ENCODE measurements at regions not wholly inside any gene's neighbourhood (a gene's known extent, or its start where the extent isn't known, plus 50 kb on each side); places are given as distances from the start of the nearest gene placed in this dataset.

DNA sequence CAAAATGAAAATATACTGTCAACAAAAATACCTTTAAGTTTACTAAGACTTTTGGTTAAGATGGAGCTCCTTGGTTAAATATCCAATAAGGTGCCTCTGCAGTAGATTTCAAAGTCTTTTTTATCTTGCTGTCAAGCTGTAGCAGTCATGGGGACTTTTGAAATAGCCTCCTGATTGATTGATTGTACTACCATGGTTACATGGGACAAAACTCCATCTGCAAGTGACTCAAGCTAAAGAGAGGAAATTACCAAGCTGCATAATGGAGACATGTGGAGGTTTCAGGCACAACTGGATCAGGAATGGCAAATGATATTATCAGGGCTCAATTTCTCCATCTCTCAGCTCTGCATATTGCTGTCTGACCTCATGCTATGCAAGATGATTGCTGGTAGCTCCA is 73.4 kb upstream of the ST8SIA3 start:
- in situ Hi-C loops (cut with MboI) = no loop called here
- POLR2A ChIA-PET = no interaction called here
- FAIRE-seq = no peak

DNA sequence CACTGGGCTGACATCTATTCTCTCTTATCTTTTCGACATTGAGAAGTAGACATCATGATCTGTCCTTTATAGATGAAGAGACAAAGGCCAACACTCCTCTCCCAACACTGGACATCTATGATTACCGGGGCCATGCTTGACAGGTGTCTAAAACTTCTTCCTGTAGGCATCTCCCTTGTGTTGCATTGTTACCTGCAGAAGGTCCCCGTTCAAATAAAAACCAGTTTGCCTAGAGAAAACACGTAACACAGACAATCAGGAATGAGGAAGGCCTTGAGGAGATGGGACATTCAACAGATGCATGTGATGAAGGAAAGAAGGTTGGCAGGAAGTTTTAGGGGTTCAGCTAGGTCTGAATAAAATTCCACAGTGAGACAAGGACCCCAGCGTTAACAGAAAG is 70.8 kb upstream of the ST8SIA3 start:
- in situ Hi-C loops (cut with MboI) (no loop called here), intact Hi-C loops (cut with micrococcal nuclease) (no loop called here)
- Histone ChIP-seq H3K79me2 (ENCODE audit: control insufficient read depth, insufficient read depth, low read length) (no peaks in the 10 kb centered on the region), H4K20me1 (replicated peaks; ENCODE audit: control insufficient read depth, insufficient read depth, low read length) (no peaks in the 10 kb centered on the region), H3K4me2 (ENCODE audit: insufficient read depth, low read length) (no peak overlapping the region), H3K27ac (ENCODE audit: extremely low read depth, low read depth, low read length) (no peak overlapping the region), H3K9me1 (ENCODE audit: control insufficient read depth, insufficient read depth, low read length) (no peaks in the 10 kb centered on the region), H3K9me3 (replicated peaks; ENCODE audit: control insufficient read depth, insufficient read depth, low read depth, low read length) (no peaks in the 10 kb centered on the region), H3K4me1 (replicated peaks in 1 of 2; ENCODE audit: control insufficient read depth in 2 of 2, insufficient read depth in 2 of 2, low read length in 2 of 2) (no peaks in the 10 kb centered on the region), H3K9ac (ENCODE audit: insufficient read depth in 1 of 2, low read depth in 2 of 2, low read length in 2 of 2) (no peak overlapping the region), H3K4me3 (no peak overlapping the region), H3K27me3 (ENCODE audit: control insufficient read depth in 2 of 2, insufficient read depth in 2 of 2, low read length in 2 of 2) (no peaks in the 10 kb centered on the region), H3K36me3 (ENCODE audit: control insufficient read depth, insufficient read depth, low read length) (no peaks in the 10 kb centered on the region), H2AFZ (ENCODE audit: low read depth, low read length) (no peak overlapping the region)
- WGBS (ENCODE audit: insufficient coverage, low coverage, missing lambda C conversion rate) = 0% methylated on average over 5 of the region's 5 CpGs
- ChIA-PET POLR2A (no interaction called here), CTCF (ENCODE audit: low intra/inter-chr PET ratio) (no interaction called here)
- DNase-seq (ENCODE audit: extremely low read depth in 1 of 4, low spot score in 3 of 4) (no peak), ATAC-seq (no peak), FAIRE-seq (no peak)
- BruUV-seq (replicated peaks) = no TSS peak
- TF ChIP-seq DIDO1 (tag; IDR thresholded peaks at IDR 0.05; ENCODE audit: low read depth) (no peak), DMBX1 (CRISPR knock-in tag; IDR thresholded peaks at IDR 0.05; ENCODE audit: borderline replicate concordance) (no peak), ZBTB7A (IDR thresholded peaks at IDR 0.05; ENCODE audit: borderline replicate concordance, control insufficient read depth, low read depth, low read length) (no peak), E2F3 (CRISPR knock-in tag; IDR thresholded peaks at IDR 0.05) (no peak), ZNF121 (CRISPR knock-in tag; conservative IDR thresholded peaks at IDR 0.05) (no peak), IRF2 (CRISPR knock-in tag; IDR thresholded peaks at IDR 0.05) (no peak), CREB3L1 (IDR thresholded peaks at IDR 0.05; ENCODE audit: borderline replicate concordance, low read depth) (no peak), TRIM28 (IDR thresholded peaks at IDR 0.05) (no peak), NFYB (IDR thresholded peaks at IDR 0.05; ENCODE audit: extremely low read depth, insufficient read length) (no peak)

More for the DNA sequence above, 73.4 kb upstream of the ST8SIA3 start:
- Histone ChIP-seq H4K20me1 (replicated peaks; ENCODE audit: control insufficient read depth, insufficient read depth, low read length) (no peaks in the 10 kb centered on the region), H3K27me3 (ENCODE audit: control insufficient read depth in 2 of 2, insufficient read depth in 2 of 2, low read length in 2 of 2) (no peaks in the 10 kb centered on the region), H3K27ac (ENCODE audit: extremely low read depth, low read depth, low read length) (no peak overlapping the region), H3K9me3 (replicated peaks; ENCODE audit: control insufficient read depth, insufficient read depth, low read depth, low read length) (no peaks in the 10 kb centered on the region), H3K36me3 (ENCODE audit: control insufficient read depth, insufficient read depth, low read length) (no peaks in the 10 kb centered on the region), H3K4me3 (no peak overlapping the region), H3K9me1 (ENCODE audit: control insufficient read depth, insufficient read depth, low read length) (no peaks in the 10 kb centered on the region), H3K4me1 (replicated peaks in 1 of 2; ENCODE audit: control insufficient read depth in 2 of 2, insufficient read depth in 2 of 2, low read length in 2 of 2) (no peaks in the 10 kb centered on the region), H3K4me2 (ENCODE audit: insufficient read depth, low read length) (no peak overlapping the region), H3K9ac (ENCODE audit: insufficient read depth in 1 of 2, low read depth in 2 of 2, low read length in 2 of 2) (no peak overlapping the region), H3K79me2 (ENCODE audit: control insufficient read depth, insufficient read depth, low read length) (no peaks in the 10 kb centered on the region), H2AFZ (ENCODE audit: low read depth, low read length) (no peak overlapping the region)
- intact Hi-C loops (cut with micrococcal nuclease) = no loop called here
- no TSS peak for BruUV-seq (replicated peaks)
- TF ChIP-seq IFI16 (CRISPR knock-in tag; IDR thresholded peaks at IDR 0.05) (no peak), ZNF316 (IDR thresholded peaks at IDR 0.05) (no peak), TBP (optimal IDR thresholded peaks at IDR 0.05; ENCODE audit: low read depth, low read length) (no peak), TOE1 (IDR thresholded peaks at IDR 0.05; ENCODE audit: borderline replicate concordance) (no peak), TOE1 (CRISPR knock-in tag; IDR thresholded peaks at IDR 0.05; ENCODE audit: borderline replicate concordance, low read depth) (no peak), ZNF75A (CRISPR knock-in tag; IDR thresholded peaks at IDR 0.05) (no peak)
- TF ChIP-seq, protein P1, sequence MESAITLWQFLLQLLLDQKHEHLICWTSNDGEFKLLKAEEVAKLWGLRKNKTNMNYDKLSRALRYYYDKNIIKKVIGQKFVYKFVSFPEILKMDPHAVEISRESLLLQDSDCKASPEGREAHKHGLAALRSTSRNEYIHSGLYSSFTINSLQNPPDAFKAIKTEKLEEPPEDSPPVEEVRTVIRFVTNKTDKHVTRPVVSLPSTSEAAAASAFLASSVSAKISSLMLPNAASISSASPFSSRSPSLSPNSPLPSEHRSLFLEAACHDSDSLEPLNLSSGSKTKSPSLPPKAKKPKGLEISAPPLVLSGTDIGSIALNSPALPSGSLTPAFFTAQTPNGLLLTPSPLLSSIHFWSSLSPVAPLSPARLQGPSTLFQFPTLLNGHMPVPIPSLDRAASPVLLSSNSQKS (CRISPR knock-in tag; IDR thresholded peaks at IDR 0.05) = no peak
- CTCF ChIA-PET (ENCODE audit: low intra/inter-chr PET ratio) = no interaction called here
- ATAC-seq (no peak), DNase-seq (ENCODE audit: extremely low read depth in 1 of 4, low spot score in 3 of 4) (no peak)
